NT2/D1 (cell line): ENCODE measurements at regions not wholly inside any gene's neighbourhood (a gene's known extent, or its start where the extent isn't known, plus 50 kb on each side); places are given as distances from the start of the nearest gene placed in this dataset.
A peak's percentile ranks its signal among the peaks of the same experiment; 100 is the strongest.

Source experiments
- DNase-seq: peaks from one replicate; pipeline ENCODE4 v3.0.0-alpha.2; 2011; ENCODE audit warnings: low read depth, low spot score
- H3K27me3 ChIP-seq: 2 replicates; pipeline ENCODE4 v1.6.0; 2011; ENCODE audit warnings: mild to moderate bottlenecking; ENCODE audit not compliant: insufficient read length, insufficient read depth
- H3K36me3 ChIP-seq: 2 replicates; pipeline ENCODE4 v1.6.1; 2011; ENCODE audit warnings: mild to moderate bottlenecking, low read length, mixed read lengths; ENCODE audit not compliant: insufficient read depth, insufficient read length
- H3K4me1 ChIP-seq: 2 replicates; pipeline ENCODE4 v1.5.1; 2011; ENCODE audit not compliant: insufficient read depth, insufficient read length
- H3K4me3 ChIP-seq: 2 replicates; pipeline ENCODE4 v1.5.1; 2011; ENCODE audit warnings: low read depth; ENCODE audit not compliant: insufficient read length
- H3K9ac ChIP-seq: 2 replicates; pipeline ENCODE4 v1.6.0; 2011; ENCODE audit warnings: low read depth; ENCODE audit not compliant: insufficient read length
- H3K9me3 ChIP-seq: 2 replicates; pipeline ENCODE4 v1.5.1; 2011; ENCODE audit warnings: mild to moderate bottlenecking, low read length; ENCODE audit not compliant: insufficient read depth
- SUZ12 ChIP-seq: IDR thresholded peaks from 2 replicates; pipeline ENCODE4 v1.6.1; 2011; ENCODE audit not compliant: insufficient read length, insufficient read depth; ENCODE audit errors: extremely low read depth
- YY1 ChIP-seq: IDR thresholded peaks from 2 replicates; pipeline ENCODE4 v1.6.1; 2011; ENCODE audit not compliant: insufficient read length, insufficient read depth
- ZNF274 ChIP-seq: IDR thresholded peaks from 2 replicates; pipeline ENCODE4 v1.6.1; 2011; ENCODE audit warnings: mild to moderate bottlenecking, low read depth, low read length

GRCh38 chr1:119290297-119290696 is 78.3 kb upstream of the HAO2 start:
- Histone ChIP-seq H3K27me3 (no peaks in the 10 kb centered on the region), H3K4me3 (no peak overlapping the region), H3K9ac (no peak overlapping the region), H3K4me1 (peaks cover 9% of the 10 kb centered on the region), H3K36me3 (no peaks in the 10 kb centered on the region), H3K9me3 (no peaks in the 10 kb centered on the region)
- no peak for TF ChIP-seq YY1
- no peak for TF ChIP-seq SUZ12
- no peak for TF ChIP-seq ZNF274
- DNase-seq: no peak

GRCh38 chr1:119291611-119292206 is 76.9 kb upstream of the HAO2 start:
- no peak overlapping the region for H3K9ac ChIP-seq
- H3K9me3 ChIP-seq: no peaks in the 10 kb centered on the region
- DNase-seq: no peak
- no peaks in the 10 kb centered on the region for H3K36me3 ChIP-seq
- no peaks in the 10 kb centered on the region for H3K27me3 ChIP-seq
- no peak overlapping the region for H3K4me3 ChIP-seq
- TF ChIP-seq YY1 (no peak), SUZ12 (no peak), ZNF274 (no peak)
- H3K4me1 ChIP-seq: peaks cover 9% of the 10 kb centered on the region

GRCh38 chr1:119293797-119294196 is 74.8 kb upstream of the HAO2 start:
- Histone ChIP-seq H3K9ac (no peak overlapping the region), H3K9me3 (no peaks in the 10 kb centered on the region), H3K4me1 (peaks cover 9% of the 10 kb centered on the region), H3K4me3 (no peak overlapping the region), H3K36me3 (no peaks in the 10 kb centered on the region), H3K27me3 (no peaks in the 10 kb centered on the region)
- TF ChIP-seq ZNF274 (no peak), SUZ12 (no peak), YY1 (no peak)
- DNase-seq: no peak

- DNase-seq: no peak
- peaks cover 9% of the 10 kb centered on the region for H3K4me1 ChIP-seq
- no peaks in the 10 kb centered on the region for H3K36me3 ChIP-seq
- no peak overlapping the region for H3K9ac ChIP-seq
- no peaks in the 10 kb centered on the region for H3K9me3 ChIP-seq
- no peak overlapping the region for H3K4me3 ChIP-seq
- H3K27me3 ChIP-seq: no peaks in the 10 kb centered on the region
- TF ChIP-seq ZNF274: no peak
- TF ChIP-seq SUZ12: no peak
- TF ChIP-seq YY1: no peak
Measured at GRCh38 chr1:119294199-119294598, 74.4 kb upstream of the HAO2 start.

GRCh38 chr1:119294722-119295121 is 73.9 kb upstream of the HAO2 start:
- no peak overlapping the region for H3K9ac ChIP-seq
- no peak overlapping the region for H3K4me3 ChIP-seq
- no peaks in the 10 kb centered on the region for H3K36me3 ChIP-seq
- TF ChIP-seq YY1 (no peak), ZNF274 (no peak), SUZ12 (no peak)
- H3K9me3 ChIP-seq: no peaks in the 10 kb centered on the region
- DNase-seq: peak; percentile 32
- no peaks in the 10 kb centered on the region for H3K27me3 ChIP-seq
- H3K4me1 ChIP-seq: peaks cover 9% of the 10 kb centered on the region

GRCh38 chr1:119298687-119299303 is 69.8 kb upstream of the HAO2 start:
- Histone ChIP-seq H3K4me3 (no peak overlapping the region), H3K4me1 (peaks cover 4% of the 10 kb centered on the region), H3K36me3 (no peaks in the 10 kb centered on the region), H3K9me3 (no peaks in the 10 kb centered on the region), H3K27me3 (no peaks in the 10 kb centered on the region), H3K9ac (no peak overlapping the region)
- DNase-seq: no peak
- TF ChIP-seq SUZ12: no peak
- TF ChIP-seq ZNF274: no peak
- no peak for TF ChIP-seq YY1

- no peaks in the 10 kb centered on the region for H3K4me1 ChIP-seq
- no peaks in the 10 kb centered on the region for H3K27me3 ChIP-seq
- no peak overlapping the region for H3K4me3 ChIP-seq
- no peak for TF ChIP-seq YY1
- TF ChIP-seq ZNF274: no peak
- TF ChIP-seq SUZ12: no peak
- DNase-seq: no peak
- H3K9ac ChIP-seq: no peak overlapping the region
- H3K9me3 ChIP-seq: no peaks in the 10 kb centered on the region
- no peaks in the 10 kb centered on the region for H3K36me3 ChIP-seq
Measured at GRCh38 chr1:119302011-119302410, 66.6 kb upstream of the HAO2 start.
